Fibroblast of lung (primary cell): ENCODE measurements at regions not wholly inside any gene's neighbourhood (a gene's known extent, or its start where the extent isn't known, plus 50 kb on each side); places are given as distances from the start of the nearest gene placed in this dataset.

Experiments used
- DNase-seq, 2 donors: peaks; one replicate each; pipeline versions ENCODE4 v3.0.0 to v3.0.0-alpha.2; 2010; ENCODE audit warnings: low read depth in 2 of 2
- H2AFZ ChIP-seq: 2 replicates; pipeline ENCODE4 v1.5.1; 2012; ENCODE audit warnings: low read length, control low read depth, inconsistent platforms
- H3K27ac ChIP-seq: 2 replicates; pipeline ENCODE4 v1.5.1; 2011; ENCODE audit warnings: low read length, control low read depth; ENCODE audit not compliant: insufficient read depth
- H3K27me3 ChIP-seq: 2 replicates; pipeline ENCODE4 v1.5.1; 2011; ENCODE audit warnings: mild to moderate bottlenecking, low read length; ENCODE audit not compliant: control insufficient read depth, insufficient read depth
- H3K36me3 ChIP-seq: 2 replicates; pipeline ENCODE4 v1.5.1; 2011; ENCODE audit warnings: low read length; ENCODE audit not compliant: control insufficient read depth, insufficient read depth
- H3K4me1 ChIP-seq: 2 replicates; pipeline ENCODE4 v1.5.1; 2011; ENCODE audit warnings: low read length; ENCODE audit not compliant: control insufficient read depth, insufficient read depth; ENCODE audit errors: extremely low read depth
- H3K4me2 ChIP-seq: 2 replicates; pipeline ENCODE4 v1.5.1; 2011; ENCODE audit warnings: low read length, control low read depth; ENCODE audit not compliant: insufficient read depth; ENCODE audit errors: extremely low read depth
- H3K4me3 ChIP-seq, 4 experiments: fragments of 200-600 bp in 1 of 4; sonication (generic) in 1 of 4; replicated peaks in 1 of 4; 2 replicates each; pipeline ENCODE4 v1.5.1; 2011 to 2016; ENCODE audit warnings: low read length in 4 of 4, low read depth in 3 of 4, mild to moderate bottlenecking in 3 of 4, control low read depth in 2 of 4, inconsistent platforms in 1 of 4, mixed read lengths in 1 of 4; ENCODE audit not compliant: insufficient read depth in 1 of 4; ENCODE audit errors: control extremely low read depth in 1 of 4
- H3K79me2 ChIP-seq: 2 replicates; pipeline ENCODE4 v1.5.1; 2012; ENCODE audit warnings: mild to moderate bottlenecking, low read length, inconsistent platforms; ENCODE audit not compliant: control insufficient read depth, insufficient read depth
- H3K9ac ChIP-seq: 2 replicates; pipeline ENCODE4 v1.5.1; 2011; ENCODE audit warnings: mild to moderate bottlenecking, low read length, control low read depth; ENCODE audit not compliant: insufficient read depth
- H3K9me3 ChIP-seq: 2 replicates; pipeline ENCODE4 v1.5.1; 2012; ENCODE audit warnings: low read depth, low read length; ENCODE audit not compliant: control insufficient read depth, insufficient read depth
- H4K20me1 ChIP-seq: 2 replicates; pipeline ENCODE4 v1.5.1; 2011; ENCODE audit warnings: low read length; ENCODE audit not compliant: control insufficient read depth, insufficient read depth; ENCODE audit errors: extremely low read depth
- CTCF ChIP-seq, 2 donors: IDR thresholded peaks in 1 of 2; conservative IDR thresholded peaks in 1 of 2; 1 replicate in 1 of 2; 2 replicates in 1 of 2; pipeline ENCODE4 v1.5.1; 2011 to 2012; ENCODE audit warnings: low read length in 2 of 2, control low read depth in 1 of 2, inconsistent platforms in 1 of 2, low read depth in 1 of 2, mild to moderate bottlenecking in 1 of 2
- EZH2 ChIP-seq: IDR thresholded peaks from 2 replicates; pipeline ENCODE4 v1.5.1; 2012; ENCODE audit warnings: low read length, control low read depth, mild to moderate bottlenecking; ENCODE audit errors: missing control alignments

- Histone ChIP-seq H3K27ac (no peak overlapping the region), H3K79me2 (no peaks in the 10 kb centered on the region), H3K36me3 (no peaks in the 10 kb centered on the region), H2AFZ (no peak overlapping the region), H3K9me3 (no peaks in the 10 kb centered on the region), H3K27me3 (no peaks in the 10 kb centered on the region), H4K20me1 (no peaks in the 10 kb centered on the region), H3K4me1 (peaks cover 9% of the 10 kb centered on the region), H3K4me3 (no peak overlapping the region), H3K9ac (no peak overlapping the region), H3K4me2 (no peak overlapping the region)
- no peak for DNase-seq
- TF ChIP-seq EZH2, result no peak
- TF ChIP-seq CTCF (conservative IDR thresholded peaks at IDR 0.05 in 1 of 2, IDR thresholded peaks at IDR 0.05 in 1 of 2; ENCODE audit: low read depth in 1 of 2, low read length in 2 of 2), result no peak
Measured at GRCh38 chr16:86229283-86229682, 281.0 kb upstream of the FOXF1 start.

- DNase-seq, result no peak
- Histone ChIP-seq H3K4me1 (peaks cover 7% of the 10 kb centered on the region), H3K79me2 (no peaks in the 10 kb centered on the region), H3K27me3 (no peaks in the 10 kb centered on the region), H2AFZ (no peak overlapping the region), H3K4me3 (no peak overlapping the region), H3K36me3 (no peaks in the 10 kb centered on the region), H3K27ac (no peak overlapping the region), H4K20me1 (no peaks in the 10 kb centered on the region), H3K9me3 (no peaks in the 10 kb centered on the region), H3K4me2 (no peak overlapping the region), H3K9ac (no peak overlapping the region)
- TF ChIP-seq CTCF (conservative IDR thresholded peaks at IDR 0.05 in 1 of 2, IDR thresholded peaks at IDR 0.05 in 1 of 2; ENCODE audit: low read depth in 1 of 2, low read length in 2 of 2) (no peak), EZH2 (no peak)
Measured at GRCh38 chr16:86229866-86230656, 280.3 kb upstream of the FOXF1 start.

- Histone ChIP-seq H3K9ac (no peak overlapping the region), H3K4me2 (no peak overlapping the region), H2AFZ (no peak overlapping the region), H3K4me3 (no peak overlapping the region), H3K36me3 (no peaks in the 10 kb centered on the region), H3K4me1 (peaks cover 3% of the 10 kb centered on the region), H4K20me1 (no peaks in the 10 kb centered on the region), H3K9me3 (no peaks in the 10 kb centered on the region), H3K27ac (peak overlapping the region; percentile 39), H3K79me2 (no peaks in the 10 kb centered on the region), H3K27me3 (no peaks in the 10 kb centered on the region)
- no peak for DNase-seq
- TF ChIP-seq CTCF (conservative IDR thresholded peaks at IDR 0.05 in 1 of 2, IDR thresholded peaks at IDR 0.05 in 1 of 2; ENCODE audit: low read depth in 1 of 2, low read length in 2 of 2) (no peak), EZH2 (no peak)
Measured at GRCh38 chr16:86231321-86231995, 278.9 kb upstream of the FOXF1 start.
